Loucy (cell line): ENCODE measurements at regions not wholly inside any gene's neighbourhood (a gene's known extent, or its start where the extent isn't known, plus 50 kb on each side); places are given as distances from the start of the nearest gene placed in this dataset.
"Not testable (repeated sequence)": the region's sequence is repeated elsewhere in the genome, so short reads cannot be mapped to it uniquely, and the experiment has no call there.

Experiments used
- H2AFZ ChIP-seq: fragments of 200-600 bp; sonication (generic); 2 replicates; pipeline ENCODE4 v1.6.0; 2016; ENCODE audit warnings: antibody characterized with exemption, mild to moderate bottlenecking, low read length, moderate library complexity
- H3F3A ChIP-seq: fragments of 200-600 bp; 2 replicates; pipeline ENCODE4 v1.6.0; 2016; ENCODE audit warnings: antibody characterized with exemption, low read depth, mild to moderate bottlenecking
- H3K27me3 ChIP-seq: fragments of 200-600 bp; sonication (generic); 2 replicates; pipeline ENCODE4 v1.6.1; 2014; ENCODE audit warnings: low read length, mild to moderate bottlenecking; ENCODE audit not compliant: insufficient read depth, poor library complexity, severe bottlenecking
- H3K36me3 ChIP-seq: fragments of 200-600 bp; sonication (generic); 2 replicates; pipeline ENCODE4 v1.6.1; 2016; ENCODE audit warnings: low read length; ENCODE audit not compliant: insufficient read depth
- H3K4me1 ChIP-seq: fragments of 200-600 bp; sonication (generic); 2 replicates; pipeline ENCODE4 v1.5.1; 2014; ENCODE audit warnings: low read length, mild to moderate bottlenecking; ENCODE audit not compliant: insufficient read depth, poor library complexity, severe bottlenecking
- H3K4me2 ChIP-seq: fragments of 200-600 bp; sonication (generic); 2 replicates; pipeline ENCODE4 v1.6.0; 2014; ENCODE audit warnings: antibody characterized with exemption, low read length, low read depth, mild to moderate bottlenecking; ENCODE audit not compliant: poor library complexity, severe bottlenecking
- H3K4me3 ChIP-seq: fragments of 200-600 bp; sonication (generic); 2 replicates; pipeline ENCODE4 v1.5.1; 2014; ENCODE audit warnings: low read length, mild to moderate bottlenecking, mixed read lengths; ENCODE audit not compliant: poor library complexity, severe bottlenecking
- H3K79me2 ChIP-seq: fragments of 200-600 bp; sonication (generic); 2 replicates; pipeline ENCODE4 v1.6.1; 2014; ENCODE audit warnings: low read length; ENCODE audit not compliant: insufficient read depth
- H3K9ac ChIP-seq: fragments of 200-600 bp; sonication (generic); 2 replicates; pipeline ENCODE4 v1.6.0; 2014; ENCODE audit warnings: mild to moderate bottlenecking, low read depth, low read length, moderate library complexity; ENCODE audit not compliant: poor library complexity, severe bottlenecking
- H3K9me2 ChIP-seq: fragments of 200-600 bp; sonication (generic); replicated peaks from 2 replicates; pipeline ENCODE4 v1.6.1; 2016; ENCODE audit warnings: low read depth, low read length, mixed read lengths
- H3K9me3 ChIP-seq: fragments of 200-600 bp; sonication (generic); 2 replicates; pipeline ENCODE4 v1.6.1; 2014; ENCODE audit warnings: mild to moderate bottlenecking, antibody characterized with exemption, low read length, low read depth; ENCODE audit not compliant: insufficient read depth
- H4K20me1 ChIP-seq: fragments of 200-600 bp; sonication (generic); 2 replicates; pipeline ENCODE4 v1.6.0; 2014; ENCODE audit warnings: antibody characterized with exemption, low read length, mild to moderate bottlenecking; ENCODE audit not compliant: insufficient read depth, poor library complexity, severe bottlenecking
- CTCF ChIP-seq: fragments of 200-600 bp; sonication (generic); conservative IDR thresholded peaks from 2 replicates; pipeline ENCODE4 v1.5.1; 2014; ENCODE audit warnings: mild to moderate bottlenecking, antibody characterized with exemption, low read length
- EZH2phosphoT487 ChIP-seq: fragments of 200-600 bp; IDR thresholded peaks from 2 replicates; pipeline ENCODE4 v1.6.1; 2018; ENCODE audit warnings: antibody characterized with exemption, mild to moderate bottlenecking, moderate library complexity, borderline replicate concordance

GRCh38 chr10:21441625-21442024 is 83.9 kb downstream of the SKIDA1 start:
- Histone ChIP-seq H3K9ac (no peak overlapping the region), H3K4me1 (no peaks in the 10 kb centered on the region), H3K27me3 (no peaks in the 10 kb centered on the region), H3K4me2 (no peak overlapping the region), H3K9me2 (no peaks in the 10 kb centered on the region), H2AFZ (no peak overlapping the region), H3K36me3 (no peaks in the 10 kb centered on the region), H3K79me2 (no peaks in the 10 kb centered on the region), H3K9me3 (no peaks in the 10 kb centered on the region), H3F3A (no peaks in the 10 kb centered on the region), H4K20me1 (no peaks in the 10 kb centered on the region), H3K4me3 (no peak overlapping the region)
- TF ChIP-seq CTCF (no peak), EZH2phosphoT487 (no peak)

- not testable (repeated sequence) for H3K4me3 ChIP-seq, H3K79me2 ChIP-seq, H3K4me1 ChIP-seq, H4K20me1 ChIP-seq, H3K4me2 ChIP-seq, H3K27me3 ChIP-seq, H3K36me3 ChIP-seq, H3K9ac ChIP-seq, H3F3A ChIP-seq, H3K9me2 ChIP-seq, H3K9me3 ChIP-seq, H2AFZ ChIP-seq
Measured at GRCh38 chr10:21438914-21439313, 86.6 kb downstream of the SKIDA1 start.

- Histone ChIP-seq H3K36me3 (no peaks in the 10 kb centered on the region), H3K79me2 (no peaks in the 10 kb centered on the region), H3F3A (no peaks in the 10 kb centered on the region), H4K20me1 (no peaks in the 10 kb centered on the region), H3K9me2 (no peaks in the 10 kb centered on the region), H2AFZ (no peak overlapping the region), H3K27me3 (no peaks in the 10 kb centered on the region), H3K4me2 (no peak overlapping the region), H3K4me1 (no peaks in the 10 kb centered on the region), H3K9ac (no peak overlapping the region), H3K9me3 (no peaks in the 10 kb centered on the region), H3K4me3 (no peak overlapping the region)
- TF ChIP-seq CTCF (no peak), EZH2phosphoT487 (no peak)
Measured at GRCh38 chr10:21437770-21438382, 87.6 kb downstream of the SKIDA1 start.

- no peaks in the 10 kb centered on the region for H3F3A ChIP-seq
- H3K27me3 ChIP-seq = no peaks in the 10 kb centered on the region
- no peaks in the 10 kb centered on the region for H4K20me1 ChIP-seq
- no peaks in the 10 kb centered on the region for H3K4me1 ChIP-seq
- TF ChIP-seq CTCF (no peak), EZH2phosphoT487 (no peak)
- H3K4me3 ChIP-seq = no peak overlapping the region
- no peak overlapping the region for H3K9ac ChIP-seq
- H3K4me2 ChIP-seq = no peak overlapping the region
- H3K36me3 ChIP-seq = no peaks in the 10 kb centered on the region
- no peaks in the 10 kb centered on the region for H3K9me2 ChIP-seq
- H2AFZ ChIP-seq = no peak overlapping the region
- no peaks in the 10 kb centered on the region for H3K79me2 ChIP-seq
- no peaks in the 10 kb centered on the region for H3K9me3 ChIP-seq
Measured at GRCh38 chr10:21432266-21432665, 93.2 kb downstream of the SKIDA1 start.
